ENCODE measurements at regions not wholly inside any gene's neighbourhood (a gene's known extent, or its start where the extent isn't known, plus 50 kb on each side); places are given as distances from the start of the nearest gene placed in this dataset.

- TF ChIP-seq CTCF (IDR thresholded peaks at IDR 0.05): no peak
- TF ChIP-seq POLR2AphosphoS5 (IDR thresholded peaks at IDR 0.05; ENCODE audit: low read depth, low read length): no peak
- TF ChIP-seq TCF7L2 (IDR thresholded peaks at IDR 0.05; ENCODE audit: low read depth, low read length): no peak
- TF ChIP-seq REST (IDR thresholded peaks at IDR 0.05; ENCODE audit: insufficient read depth in 1 of 2, low read depth in 2 of 2, low read length in 1 of 2): no peak
- TF ChIP-seq SIN3A (IDR thresholded peaks at IDR 0.05; ENCODE audit: borderline replicate concordance, insufficient read depth, low read depth, low read length): no peak
These were observed 214.3 kb upstream of the LINGO1 start for GRCh38 chr15:77846986-77847385.

Data from Panc1 (cell line).